ENCODE measurements at regions not wholly inside any gene's neighbourhood (a gene's known extent, or its start where the extent isn't known, plus 50 kb on each side); places are given as distances from the start of the nearest gene placed in this dataset.
"Not testable (repeated sequence)": the region's sequence is repeated elsewhere in the genome, so short reads cannot be mapped to it uniquely, and the experiment has no call there.

GRCh38 chr9:29174136-29174535, 1600.9 kb upstream of the C9orf72 start:
- no peak for DNase-seq (ENCODE audit: low read depth)

GRCh38 chr9:29176231-29176630, 1603.0 kb upstream of the C9orf72 start:
- no peak for DNase-seq (ENCODE audit: low read depth)

DNA sequence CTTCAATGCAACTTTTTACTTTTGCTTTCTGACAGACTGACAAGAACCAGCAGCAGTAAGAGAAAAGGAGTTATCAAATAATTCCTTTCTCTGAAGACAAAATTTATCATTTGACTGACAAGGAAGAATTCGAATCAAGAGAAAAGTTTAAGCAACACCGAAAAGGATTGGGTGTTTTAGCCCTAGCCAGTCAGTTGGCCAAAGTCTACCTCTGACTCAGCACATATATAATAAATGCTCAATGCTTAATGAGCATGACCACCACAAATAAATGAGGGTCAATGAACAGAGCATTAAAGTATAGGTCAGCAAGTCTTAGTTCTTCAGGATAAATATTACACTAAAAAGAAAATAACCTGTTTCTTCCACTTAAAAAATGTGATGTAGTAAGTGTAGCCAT, 1603.5 kb upstream of the C9orf72 start:
- DNase-seq (ENCODE audit: low read depth): no peak

DNA sequence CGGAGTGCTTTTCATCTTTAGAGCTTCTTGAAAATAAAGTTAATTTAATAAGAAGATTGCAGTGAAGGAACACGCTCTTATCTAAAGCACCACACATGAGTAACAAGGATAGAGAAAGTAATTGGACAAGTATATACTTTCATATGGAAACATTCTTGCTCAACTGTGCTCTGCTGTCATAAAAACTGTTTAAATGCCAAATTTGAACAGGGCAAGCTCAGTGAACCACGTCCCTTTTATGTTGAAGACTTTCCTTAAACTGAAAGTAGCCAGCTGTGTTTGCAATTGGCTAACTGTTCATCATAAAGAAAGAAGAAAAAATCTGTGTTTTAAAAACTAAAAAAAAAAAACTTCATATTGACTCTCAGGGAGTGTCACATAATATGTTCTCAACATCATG, 1610.7 kb upstream of the C9orf72 start:
- DNase-seq (ENCODE audit: low read depth): no peak

DNA sequence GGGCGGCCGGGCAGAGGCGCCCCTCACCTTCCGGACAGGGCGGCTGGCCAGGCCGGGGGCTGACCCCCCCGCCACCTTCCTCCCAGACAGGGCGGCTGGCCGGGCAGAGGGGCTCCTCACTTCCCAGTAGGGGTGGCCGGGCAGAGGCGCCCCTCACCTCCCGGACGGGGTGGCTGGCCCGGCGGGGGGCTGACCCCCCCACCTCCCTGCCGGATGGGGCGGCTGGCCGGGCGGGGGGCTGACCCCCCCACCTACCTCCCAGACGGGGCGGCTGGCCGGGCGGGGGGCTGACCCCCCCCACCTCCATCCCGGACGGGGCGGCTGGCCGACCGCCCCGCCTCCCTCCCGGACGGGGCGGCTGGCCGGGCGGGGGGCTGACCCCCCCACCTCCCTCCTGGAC, 1615.5 kb upstream of the C9orf72 start:
- not testable (repeated sequence) for DNase-seq (ENCODE audit: low read depth)

DNA sequence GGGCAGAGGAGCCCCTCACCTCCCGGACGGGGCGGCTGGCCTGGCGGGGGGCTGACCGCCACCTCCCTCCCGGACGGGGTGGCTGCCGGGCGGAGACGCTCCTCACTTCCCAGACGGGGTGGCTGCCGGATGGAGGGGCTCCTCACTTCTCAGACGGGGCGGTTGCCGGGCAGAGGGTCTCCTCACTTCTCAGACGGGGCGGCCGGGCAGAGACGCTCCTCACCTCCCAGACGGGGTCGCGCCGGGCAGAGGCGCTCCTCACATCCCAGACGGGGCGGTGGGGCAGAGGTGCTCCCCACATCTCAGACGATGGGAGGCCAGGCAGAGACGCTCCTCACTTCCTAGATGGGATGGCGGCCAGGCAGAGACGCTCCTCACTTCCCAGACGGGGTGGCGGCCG, 1615.9 kb upstream of the C9orf72 start:
- not testable (repeated sequence) for DNase-seq (ENCODE audit: low read depth)

DNA sequence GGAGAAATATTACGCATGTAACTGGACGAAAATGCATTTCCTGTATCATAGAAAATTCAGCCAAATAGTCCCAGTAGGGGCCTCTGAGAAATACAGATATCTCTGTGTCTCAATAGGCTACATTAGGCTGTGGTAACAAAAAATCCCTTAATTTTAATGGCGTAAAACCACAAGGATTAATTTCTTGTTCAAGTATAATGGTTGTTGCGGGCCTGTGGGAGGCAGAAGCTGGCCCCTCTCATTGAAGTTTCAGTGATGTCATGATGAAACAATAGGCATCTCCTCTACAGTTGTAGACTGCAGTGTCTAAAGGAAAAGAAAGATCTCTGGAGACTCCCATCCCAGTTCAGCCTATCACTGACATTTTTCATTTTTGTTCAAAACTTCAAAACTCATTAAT, 1625.6 kb upstream of the C9orf72 start:
- DNase-seq (ENCODE audit: low read depth): no peak

GRCh38 chr9:29199975-29200374, 1626.7 kb upstream of the C9orf72 start:
- DNase-seq (ENCODE audit: low read depth): no peak

DNA sequence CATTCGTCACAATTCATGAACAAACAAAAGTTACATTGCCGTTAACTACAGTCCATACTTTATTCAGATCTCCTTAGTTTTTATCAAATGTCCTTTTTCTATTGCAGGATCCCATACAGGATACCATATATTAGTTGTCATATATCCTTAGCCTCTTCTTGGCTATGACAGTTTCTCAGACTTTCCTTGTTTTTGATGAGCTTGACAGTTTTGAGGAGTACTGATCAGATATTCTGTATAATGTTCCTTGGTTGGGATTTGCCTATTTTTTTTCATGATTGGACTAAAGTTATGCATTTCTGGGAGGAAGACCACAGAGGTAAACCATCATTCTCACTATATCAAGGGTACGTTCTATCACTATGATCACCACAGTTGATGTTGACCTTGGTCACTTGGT, 1627.4 kb upstream of the C9orf72 start:
- no peak for DNase-seq (ENCODE audit: low read depth)

GRCh38 chr9:29203244-29203930, 1630.1 kb upstream of the C9orf72 start:
- DNase-seq (ENCODE audit: low read depth): no peak

GRCh38 chr9:29208670-29209069, 1635.4 kb upstream of the C9orf72 start:
- no peak for DNase-seq (ENCODE audit: low read depth)

DNA sequence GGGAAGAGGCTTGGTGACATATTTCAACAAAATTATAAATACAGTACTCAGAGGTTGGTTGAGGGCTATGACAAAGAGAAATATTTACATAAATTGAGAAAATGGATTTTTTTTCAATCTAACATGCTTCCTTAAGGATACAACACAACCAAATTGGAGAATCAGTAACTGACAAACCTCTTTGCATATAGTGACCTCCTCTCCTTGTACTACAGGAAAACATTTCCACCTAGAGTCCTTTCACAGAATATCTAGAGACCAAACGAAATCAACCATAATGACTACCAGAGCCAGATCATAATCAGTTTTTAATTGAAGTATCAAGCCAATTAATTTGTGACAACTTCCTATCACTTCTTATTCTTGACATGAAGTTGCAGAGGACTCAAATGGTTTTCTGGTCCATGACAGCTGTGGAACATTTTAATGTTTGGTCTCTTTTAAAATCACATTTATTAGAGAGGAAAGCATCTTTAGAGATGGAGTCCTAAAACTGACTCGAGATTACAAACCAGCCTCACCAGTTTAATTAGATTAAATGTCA, 1636.5 kb upstream of the C9orf72 start:
- DNase-seq (ENCODE audit: low read depth): no peak

- DNase-seq (ENCODE audit: low read depth): no peak
Observed at GRCh38 chr9:29211003-29211579, 1637.8 kb upstream of the C9orf72 start.

GRCh38 chr9:29211580-29212396, 1638.5 kb upstream of the C9orf72 start:
- peak; percentile 47 for DNase-seq (ENCODE audit: low read depth)

DNA sequence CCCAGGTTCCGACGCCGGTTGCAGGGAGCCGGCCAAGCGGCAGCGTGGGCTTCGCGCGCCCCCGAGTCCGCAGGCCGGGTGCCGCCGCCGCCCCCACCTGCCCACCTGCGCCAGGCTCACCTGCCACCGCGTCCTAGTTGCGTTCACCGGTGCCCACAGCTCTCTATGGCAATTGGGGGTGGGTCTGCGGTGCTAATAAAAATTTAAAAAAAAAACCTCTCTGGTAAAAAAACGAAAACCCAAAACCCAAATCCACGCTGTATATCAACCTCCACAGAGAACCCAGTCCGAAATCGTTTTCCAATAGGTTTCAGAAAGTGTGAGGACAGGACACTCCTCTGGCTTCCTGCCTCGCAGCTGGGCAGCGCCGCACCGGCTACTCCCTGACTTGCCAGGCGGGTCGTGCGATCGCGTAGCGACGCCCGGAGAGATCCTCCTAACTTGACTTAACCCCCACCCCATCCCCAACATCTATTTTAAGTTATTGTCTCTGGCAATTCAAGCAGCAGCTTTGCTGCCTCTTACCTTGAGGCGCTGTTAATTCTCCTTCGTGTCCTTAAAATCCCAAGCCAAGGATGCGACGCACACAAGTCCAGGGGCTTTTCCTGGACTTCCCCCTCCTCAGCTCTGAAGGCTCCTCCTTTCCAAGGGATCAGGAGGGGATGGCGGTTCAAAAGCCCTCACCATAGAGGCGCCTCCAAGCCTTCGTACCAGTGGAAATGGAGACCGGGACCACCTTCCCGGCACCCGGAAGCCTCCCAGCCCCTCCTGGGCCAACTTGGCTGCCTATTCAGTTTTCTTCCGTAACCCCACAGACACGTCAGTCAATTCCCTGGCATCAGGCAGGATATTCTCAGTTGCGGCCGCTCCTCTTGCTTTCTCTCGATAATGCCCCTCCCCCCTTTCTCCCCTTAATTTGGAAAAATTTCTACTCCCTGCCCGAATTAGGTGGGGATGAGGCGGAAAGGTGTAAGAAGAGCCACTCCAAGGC, 1639.4 kb upstream of the C9orf72 start:
- DNase-seq (ENCODE audit: low read depth): no peak

GRCh38 chr9:29213417-29214153, 1640.3 kb upstream of the C9orf72 start, which contains the start of gene LINGO2:
Gene LINGO2, minus strand, starts transcription at chr9:29213601.
- DNase-seq (ENCODE audit: low read depth): no peak

DNA sequence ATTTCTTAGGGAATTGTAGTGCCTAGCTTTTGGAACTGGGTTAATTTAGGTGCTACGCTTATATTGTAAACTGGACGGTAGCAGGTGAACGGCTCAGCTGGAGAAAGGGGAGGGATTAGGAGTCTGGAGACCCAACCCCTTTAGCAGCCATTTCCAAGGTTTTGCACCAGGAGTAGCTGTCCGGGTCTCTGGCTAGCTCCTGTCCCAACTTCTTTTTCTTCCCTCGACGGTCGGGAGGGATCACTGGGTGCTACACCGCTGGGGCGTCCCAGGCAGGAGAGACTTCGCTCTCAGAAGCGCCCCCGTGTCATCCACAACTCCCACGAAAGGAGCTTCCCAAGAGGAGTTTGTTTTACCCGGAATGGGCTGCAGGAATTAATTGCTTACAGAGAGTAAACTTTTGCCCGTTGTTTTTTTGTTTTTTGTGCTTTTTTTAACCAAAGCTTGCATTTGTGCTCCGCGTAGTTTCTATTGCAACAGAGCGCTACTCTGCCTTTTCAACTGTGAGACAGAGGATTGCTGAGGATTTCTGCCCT, 1640.9 kb upstream of the C9orf72 start:
- no peak for DNase-seq (ENCODE audit: low read depth)

- no peak for DNase-seq (ENCODE audit: low read depth)
Observed at GRCh38 chr9:29214690-29215253, 1641.5 kb upstream of the C9orf72 start.

GRCh38 chr9:29217966-29218365, 1644.7 kb upstream of the C9orf72 start:
- no peak for DNase-seq (ENCODE audit: low read depth)

DNA sequence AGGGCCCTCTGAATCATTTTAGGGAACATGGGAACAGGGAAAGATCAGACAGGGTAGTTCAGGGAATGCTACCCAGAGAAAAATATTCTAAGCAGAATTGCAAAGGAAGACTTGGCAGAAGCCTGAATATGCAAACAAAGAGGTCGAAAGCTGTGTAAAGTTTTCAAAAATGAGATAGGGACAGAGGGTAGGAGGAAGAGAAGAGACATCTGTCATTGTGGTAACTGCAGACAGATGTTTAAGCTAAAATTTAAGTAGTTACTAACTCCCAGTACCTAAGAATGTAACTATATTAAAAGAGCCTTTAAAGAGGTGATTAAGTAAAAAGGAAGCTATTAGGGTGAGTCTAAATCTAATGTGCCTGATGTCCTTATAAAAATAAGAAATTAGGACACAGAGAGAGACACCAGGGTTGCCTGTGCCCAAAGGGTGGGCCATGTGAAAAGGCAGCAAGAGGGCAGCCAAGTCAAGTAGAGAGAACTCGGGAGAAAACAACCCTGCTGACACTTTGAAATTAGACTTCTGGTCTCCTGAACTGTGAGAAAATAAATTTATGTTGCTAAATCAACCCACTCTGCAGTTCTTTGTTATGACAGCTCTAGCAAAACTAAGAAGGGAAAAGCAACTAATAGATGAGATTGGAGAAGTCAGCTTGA, 1647.4 kb upstream of the C9orf72 start:
- DNase-seq (ENCODE audit: low read depth): no peak
